Cerebellar cortex (tissue), 1 donor: ENCODE measurements at regions not wholly inside any gene's neighbourhood (a gene's known extent, or its start where the extent isn't known, plus 50 kb on each side); places are given as distances from the start of the nearest gene placed in this dataset.

Source experiments
- DNase-seq: peaks from one replicate; pipeline ENCODE4 v3.0.0-alpha.2; 2015; ENCODE audit warnings: low spot score

- DNase-seq: no peak
Measured at GRCh38 chr2:168375195-168375798, 80.8 kb upstream of the CERS6 start.

GRCh38 chr2:168378960-168379669, 77.0 kb upstream of the CERS6 start:
- no peak for DNase-seq

DNA sequence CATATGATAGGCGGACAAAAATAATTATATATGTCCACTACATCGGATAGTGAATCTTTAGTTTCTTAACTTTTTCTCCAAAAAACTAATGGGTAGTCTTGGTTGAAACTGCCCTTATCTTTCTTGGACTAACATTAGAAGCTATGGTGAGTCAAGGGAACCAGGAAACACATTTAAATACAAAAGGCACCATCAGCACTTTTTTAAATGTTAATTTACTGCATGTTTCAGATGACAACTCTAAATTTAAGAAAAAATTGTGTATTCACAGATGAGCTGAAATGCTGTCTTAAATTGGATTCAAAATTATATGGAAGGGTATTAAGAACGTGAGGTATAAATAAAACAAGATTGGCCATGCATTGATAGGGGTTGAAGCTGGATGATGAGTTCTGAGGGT, 75.6 kb upstream of the CERS6 start:
- DNase-seq: no peak

DNA sequence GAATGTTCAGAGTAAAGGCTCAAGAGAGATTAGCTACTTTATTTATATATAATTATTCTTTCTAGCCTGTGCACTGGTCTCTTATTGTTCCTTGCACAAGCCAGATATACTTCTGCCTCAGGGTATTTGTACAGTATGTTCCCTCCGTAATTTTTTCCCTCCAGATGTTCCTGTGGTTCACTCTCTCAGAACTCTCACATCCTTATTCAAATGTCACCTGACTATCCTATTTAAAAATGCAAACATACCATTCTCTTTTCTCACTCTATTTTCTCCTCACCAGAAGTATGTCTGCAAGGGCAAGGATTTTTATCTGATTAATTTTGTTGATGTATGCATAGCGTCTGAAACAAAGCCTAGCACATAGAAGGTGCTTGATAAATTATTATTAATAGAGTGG, 64.0 kb upstream of the CERS6 start:
- no peak for DNase-seq

DNA sequence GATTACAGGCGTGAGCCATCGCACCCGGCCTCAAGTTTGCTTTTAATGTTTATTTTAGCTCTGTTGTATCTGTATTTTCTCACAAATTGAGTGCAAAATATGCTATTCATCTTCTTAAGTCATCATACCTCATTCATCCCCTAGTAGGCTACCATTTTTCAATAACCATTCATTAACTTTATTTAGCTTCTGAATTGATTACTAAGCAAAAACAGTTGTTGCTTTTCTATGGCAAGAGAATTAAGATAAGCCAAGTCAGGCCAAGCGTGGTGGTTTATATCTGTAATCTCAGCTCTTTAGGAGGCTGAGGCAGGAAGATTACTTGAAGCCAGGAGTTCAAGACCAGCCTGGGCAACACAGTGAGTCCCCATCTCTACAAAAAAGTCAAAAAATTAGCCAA, 63.3 kb upstream of the CERS6 start:
- no peak for DNase-seq

GRCh38 chr2:168394262-168394661, 61.8 kb upstream of the CERS6 start:
- DNase-seq: no peak

DNA sequence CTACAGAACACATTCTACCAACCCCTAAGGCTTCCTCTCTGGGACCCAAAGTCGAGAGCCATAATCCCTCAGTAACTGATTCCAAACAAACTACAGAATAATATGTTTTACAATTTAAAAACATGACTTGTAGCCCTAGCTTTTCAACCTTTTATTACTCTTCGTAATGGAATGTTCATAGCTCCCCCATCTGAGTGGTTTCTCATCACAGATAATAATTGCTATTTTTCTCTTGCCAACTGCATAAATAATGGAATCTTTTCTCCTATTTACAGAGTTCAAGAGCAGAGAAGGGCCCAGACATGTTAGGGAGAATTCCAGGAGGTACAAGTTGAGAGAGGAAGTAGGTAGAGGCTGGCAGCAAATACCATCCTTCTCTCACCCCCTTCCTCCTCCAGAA, 59.9 kb upstream of the CERS6 start:
- no peak for DNase-seq

- no peak for DNase-seq
Measured at GRCh38 chr2:168397629-168398028, 58.4 kb upstream of the CERS6 start.

GRCh38 chr2:168401048-168401556, 55.0 kb upstream of the CERS6 start:
- DNase-seq: no peak

DNA sequence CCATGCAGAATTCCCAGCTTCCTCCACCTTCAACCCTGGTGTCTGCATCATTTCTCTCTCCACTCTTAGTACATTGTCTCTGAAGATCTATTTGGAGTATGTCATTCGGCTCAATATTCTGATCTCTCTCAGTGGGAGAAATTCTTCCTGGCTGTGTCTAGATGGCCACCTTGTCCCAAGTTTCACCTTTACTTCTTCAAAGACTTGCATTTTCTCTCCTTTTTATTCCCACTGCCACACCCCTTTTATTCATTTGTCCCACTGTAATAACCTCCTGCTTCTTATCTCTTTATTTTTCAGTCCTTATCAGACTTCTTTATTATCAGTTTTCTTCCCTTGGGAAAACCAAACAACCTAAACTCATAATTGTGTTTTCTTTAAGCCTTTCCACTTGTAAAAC, 54.3 kb upstream of the CERS6 start:
- DNase-seq: no peak

GRCh38 chr2:168402531-168402930, 53.5 kb upstream of the CERS6 start:
- no peak for DNase-seq

DNA sequence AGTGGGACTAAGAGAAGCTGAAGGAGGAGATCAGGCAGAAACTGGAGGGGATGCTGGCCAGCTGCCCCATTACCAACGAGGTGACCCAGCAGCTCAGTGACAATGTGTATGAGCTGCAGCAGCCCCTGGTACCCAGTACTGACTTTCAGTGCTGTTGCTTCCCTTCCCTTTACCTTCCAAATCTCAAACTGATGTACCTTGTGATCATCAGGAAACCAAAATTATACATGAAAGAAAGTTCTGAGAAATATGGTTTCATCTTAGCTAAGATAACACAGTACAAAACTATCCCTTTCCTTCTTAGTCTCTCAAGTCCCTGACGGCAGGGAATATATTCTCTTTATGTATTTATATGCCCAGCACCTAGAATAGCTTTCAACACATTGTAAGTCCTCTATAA, 52.3 kb upstream of the CERS6 start:
- no peak for DNase-seq

DNA sequence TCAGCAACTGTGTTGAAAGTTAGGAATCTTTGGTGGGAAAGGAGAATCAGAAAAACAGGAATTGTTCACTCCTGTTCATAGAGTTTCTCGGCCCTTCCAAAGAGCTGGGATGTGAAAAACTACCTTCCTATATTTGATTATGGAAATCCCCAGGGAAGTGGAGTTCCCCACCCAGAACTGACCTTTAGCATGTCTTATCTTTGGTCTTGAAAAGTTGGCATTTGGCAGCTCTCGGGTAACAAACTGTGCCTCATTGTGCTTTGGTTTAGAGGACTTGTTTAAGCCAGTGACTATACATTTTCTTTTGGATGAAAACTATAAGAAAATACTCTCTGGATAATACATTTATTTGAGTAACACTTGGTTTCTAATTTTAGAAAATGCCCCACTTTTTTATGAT, 51.3 kb upstream of the CERS6 start:
- DNase-seq: no peak
